ENCODE measurements at regions not wholly inside any gene's neighbourhood (a gene's known extent, or its start where the extent isn't known, plus 50 kb on each side); places are given as distances from the start of the nearest gene placed in this dataset.

GRCh38 chr3:177536873-177537272, 339.6 kb upstream of the TBL1XR1 start:
- TF ChIP-seq CTCF (IDR thresholded peaks at IDR 0.05; ENCODE audit: insufficient read depth, low read length, severe bottlenecking) = no peak
- H3K27me3 ChIP-seq (ENCODE audit: control insufficient read depth, insufficient read depth, low read length) = no peaks in the 10 kb centered on the region
- DNase-seq (ENCODE audit: low read depth) (no peak), FAIRE-seq (no peak)
- H3K4me3 ChIP-seq (ENCODE audit: low read depth, low read length) = no peak overlapping the region
- no peaks in the 10 kb centered on the region for H3K36me3 ChIP-seq (ENCODE audit: control insufficient read depth, insufficient read depth, low read length)

- DNase-seq (ENCODE audit: low read depth) (no peak), FAIRE-seq (no peak)
- no peaks in the 10 kb centered on the region for H3K27me3 ChIP-seq (ENCODE audit: control insufficient read depth, insufficient read depth, low read length)
- TF ChIP-seq CTCF (IDR thresholded peaks at IDR 0.05; ENCODE audit: insufficient read depth, low read length, severe bottlenecking) = no peak
- H3K4me3 ChIP-seq (ENCODE audit: low read depth, low read length) = no peak overlapping the region
- no peaks in the 10 kb centered on the region for H3K36me3 ChIP-seq (ENCODE audit: control insufficient read depth, insufficient read depth, low read length)
Observed at GRCh38 chr3:177537612-177538011, 340.3 kb upstream of the TBL1XR1 start.

- Histone ChIP-seq H3K27me3 (ENCODE audit: control insufficient read depth, insufficient read depth, low read length) (no peaks in the 10 kb centered on the region), H3K4me3 (ENCODE audit: low read depth, low read length) (no peak overlapping the region), H3K36me3 (ENCODE audit: control insufficient read depth, insufficient read depth, low read length) (no peaks in the 10 kb centered on the region)
- no peak for TF ChIP-seq CTCF (IDR thresholded peaks at IDR 0.05; ENCODE audit: insufficient read depth, low read length, severe bottlenecking)
- FAIRE-seq (no peak), DNase-seq (ENCODE audit: low read depth) (no peak)
Observed at GRCh38 chr3:177538048-177538749, 340.9 kb upstream of the TBL1XR1 start.

GRCh38 chr3:177538750-177539730, 341.8 kb upstream of the TBL1XR1 start:
- Histone ChIP-seq H3K27me3 (ENCODE audit: control insufficient read depth, insufficient read depth, low read length) (no peaks in the 10 kb centered on the region), H3K36me3 (ENCODE audit: control insufficient read depth, insufficient read depth, low read length) (no peaks in the 10 kb centered on the region), H3K4me3 (ENCODE audit: low read depth, low read length) (no peak overlapping the region)
- DNase-seq (ENCODE audit: low read depth) = peak; percentile 10
- TF ChIP-seq CTCF (IDR thresholded peaks at IDR 0.05; ENCODE audit: insufficient read depth, low read length, severe bottlenecking) = no peak
- FAIRE-seq = no peak

GRCh38 chr3:177541541-177541940, 344.3 kb upstream of the TBL1XR1 start:
- FAIRE-seq (no peak), DNase-seq (ENCODE audit: low read depth) (no peak)
- Histone ChIP-seq H3K4me3 (ENCODE audit: low read depth, low read length) (no peak overlapping the region), H3K36me3 (ENCODE audit: control insufficient read depth, insufficient read depth, low read length) (no peaks in the 10 kb centered on the region), H3K27me3 (ENCODE audit: control insufficient read depth, insufficient read depth, low read length) (no peaks in the 10 kb centered on the region)
- no peak for TF ChIP-seq CTCF (IDR thresholded peaks at IDR 0.05; ENCODE audit: insufficient read depth, low read length, severe bottlenecking)
